Liver (tissue), 8 donors: ENCODE measurements at regions not wholly inside any gene's neighbourhood (a gene's known extent, or its start where the extent isn't known, plus 50 kb on each side); places are given as distances from the start of the nearest gene placed in this dataset.

Source experiments
- DNase-seq: peaks from one replicate; pipeline ENCODE4 v3.0.0-alpha.2; 2017; ENCODE audit warnings: low spot score
- H3K27ac ChIP-seq, 2 donors: one replicate each; pipeline ENCODE4 v1.7.0; 2013; ENCODE audit warnings: inconsistent platforms in 2 of 2, low read length in 2 of 2, control low read depth in 1 of 2, low read depth in 1 of 2, mild to moderate bottlenecking in 1 of 2
- H3K27me3 ChIP-seq, 4 donors: one replicate each; pipeline versions ENCODE4 v1.6.1 to v1.7.0; 2013; ENCODE audit warnings: low read length in 3 of 4, inconsistent platforms in 1 of 4, mild to moderate bottlenecking in 1 of 4, moderate library complexity in 1 of 4; ENCODE audit not compliant: control insufficient read depth in 4 of 4, insufficient read depth in 4 of 4
- H3K36me3 ChIP-seq, 4 donors: one replicate each; pipeline versions ENCODE4 v1.6.1 to v1.7.0; 2013; ENCODE audit warnings: low read length in 3 of 4, mild to moderate bottlenecking in 3 of 4, low read depth in 1 of 4, moderate library complexity in 1 of 4; ENCODE audit not compliant: control insufficient read depth in 4 of 4, insufficient read depth in 3 of 4
- H3K4me1 ChIP-seq, 4 donors: one replicate each; pipeline versions ENCODE4 v1.6.1 to v1.7.0; 2013; ENCODE audit warnings: low read length in 3 of 4, mild to moderate bottlenecking in 3 of 4, moderate library complexity in 1 of 4; ENCODE audit not compliant: control insufficient read depth in 4 of 4, insufficient read depth in 4 of 4
- H3K4me3 ChIP-seq, 3 donors: one replicate each; pipeline versions ENCODE4 v1.6.1 to v1.7.0; 2013; ENCODE audit warnings: low read length in 3 of 3, control low read depth in 1 of 3, low read depth in 1 of 3, mild to moderate bottlenecking in 1 of 3
- H3K9ac ChIP-seq, 2 donors: one replicate each; pipeline ENCODE4 v1.7.0; 2013; ENCODE audit warnings: low read length in 2 of 2, mild to moderate bottlenecking in 2 of 2, moderate library complexity in 2 of 2, control low read depth in 1 of 2, low read depth in 1 of 2
- H3K9me3 ChIP-seq, 4 donors: one replicate each; pipeline versions ENCODE4 v1.6.1 to v1.7.0; 2013; ENCODE audit warnings: low read length in 3 of 4; ENCODE audit not compliant: control insufficient read depth in 4 of 4
- FOXA1 ChIP-seq: IDR thresholded peaks from 2 replicates; pipeline ENCODE4 v1.6.1; 2016; ENCODE audit warnings: antibody characterized with exemption
- FOXA2 ChIP-seq: IDR thresholded peaks from 2 replicates; pipeline ENCODE4 v1.6.1; 2016; ENCODE audit warnings: antibody characterized with exemption
- GABPA ChIP-seq, 2 donors: IDR thresholded peaks in 1 of 2; conservative IDR thresholded peaks in 1 of 2; 2 replicates each; pipeline ENCODE4 v1.6.1; 2016; ENCODE audit warnings: antibody characterized with exemption in 2 of 2, mild to moderate bottlenecking in 1 of 2, moderate library complexity in 1 of 2
- HNF4A ChIP-seq, 2 donors: conservative IDR thresholded peaks; 2 replicates each; pipeline ENCODE4 v1.6.1; 2016; ENCODE audit warnings: antibody characterized with exemption in 2 of 2, mild to moderate bottlenecking in 2 of 2
- HNF4G ChIP-seq: IDR thresholded peaks from 2 replicates; pipeline ENCODE4 v1.6.1; 2016; ENCODE audit warnings: antibody characterized with exemption
- JUND ChIP-seq, 2 donors: IDR thresholded peaks; 2 replicates each; pipeline ENCODE4 v1.6.1; 2016; ENCODE audit warnings: antibody characterized with exemption in 2 of 2
- RAD21 ChIP-seq, 2 donors: IDR thresholded peaks; 2 replicates each; pipeline ENCODE4 v1.6.1; 2016; ENCODE audit warnings: antibody characterized with exemption in 2 of 2, mild to moderate bottlenecking in 2 of 2
- RXRA ChIP-seq, 2 donors: IDR thresholded peaks; 2 replicates each; pipeline ENCODE4 v1.6.1; 2017 to 2018; ENCODE audit warnings: antibody characterized with exemption in 2 of 2, mild to moderate bottlenecking in 1 of 2
- SP1 ChIP-seq: IDR thresholded peaks from 2 replicates; pipeline ENCODE4 v1.6.1; 2018; ENCODE audit warnings: antibody characterized with exemption, mild to moderate bottlenecking
- TAF1 ChIP-seq: conservative IDR thresholded peaks from 2 replicates; pipeline ENCODE4 v1.6.1; 2016; ENCODE audit warnings: antibody characterized with exemption, mild to moderate bottlenecking
- YY1 ChIP-seq: IDR thresholded peaks from 2 replicates; pipeline ENCODE4 v1.6.1; 2016; ENCODE audit warnings: antibody characterized with exemption, mild to moderate bottlenecking
- WGBS: extraction: QIAGEN DNeasy Blood & Tissue Kit; methylation state at CpG from one replicate; pipeline ENCODE4 v1.1.7; 2013; 5-methylcytosine and 5-hydroxymethylcytosine counted together
- TF ChIP-seq, protein P1 (sequence below): IDR thresholded peaks from 2 replicates; pipeline ENCODE4 v1.6.1; 2016; ENCODE audit warnings: antibody characterized with exemption
- TF ChIP-seq, protein P2 (sequence below): IDR thresholded peaks from 2 replicates; pipeline ENCODE4 v1.6.1; 2016; ENCODE audit warnings: antibody characterized with exemption
- TF ChIP-seq, protein P3 (sequence below): fragments of 150-350 bp; IDR thresholded peaks from 2 replicates; pipeline ENCODE4 v1.5.1; 2017; ENCODE audit warnings: improper control_type of control experiment, low read depth, low read length; ENCODE audit not compliant: missing input control
- TF ChIP-seq, protein P4 (sequence below): IDR thresholded peaks from 2 replicates; pipeline ENCODE4 v1.6.1; 2016; ENCODE audit warnings: antibody characterized with exemption, mild to moderate bottlenecking
- donor health status: healthy.
- donor health status: healthy.
- donor health status: healthy.
- donor health status: healthy.
- donor health status: healthy.

DNA sequence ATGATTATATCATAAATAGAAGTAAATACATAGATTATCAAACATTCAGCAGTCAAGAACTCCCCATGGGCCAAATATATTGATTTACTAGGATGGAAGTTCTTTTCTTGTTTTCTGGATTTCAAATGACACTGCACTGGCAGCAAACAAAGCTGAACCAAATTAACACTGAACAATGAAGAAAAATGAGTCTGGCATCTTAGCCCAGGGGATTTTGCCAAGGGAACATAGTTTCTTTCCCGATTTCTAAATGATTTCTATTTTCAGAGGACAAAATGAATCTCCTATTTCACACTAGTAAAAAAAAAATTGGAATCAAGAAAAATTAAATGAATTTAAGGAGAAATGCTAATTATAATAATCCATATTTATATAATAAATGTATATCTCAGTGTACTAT is 116.9 kb upstream of the FAM174A start:
- H3K4me1 ChIP-seq = no peaks in the 10 kb centered on the region
- H3K9ac ChIP-seq = no peak overlapping the region
- peaks cover 0 to under 1% (median 0%) of the 10 kb centered on the region in 4 donors for H3K9me3 ChIP-seq
- 78% methylated on average over 1 of the region's 1 CpG for WGBS
- no peak for TF ChIP-seq YY1
- TF ChIP-seq, protein P1, sequence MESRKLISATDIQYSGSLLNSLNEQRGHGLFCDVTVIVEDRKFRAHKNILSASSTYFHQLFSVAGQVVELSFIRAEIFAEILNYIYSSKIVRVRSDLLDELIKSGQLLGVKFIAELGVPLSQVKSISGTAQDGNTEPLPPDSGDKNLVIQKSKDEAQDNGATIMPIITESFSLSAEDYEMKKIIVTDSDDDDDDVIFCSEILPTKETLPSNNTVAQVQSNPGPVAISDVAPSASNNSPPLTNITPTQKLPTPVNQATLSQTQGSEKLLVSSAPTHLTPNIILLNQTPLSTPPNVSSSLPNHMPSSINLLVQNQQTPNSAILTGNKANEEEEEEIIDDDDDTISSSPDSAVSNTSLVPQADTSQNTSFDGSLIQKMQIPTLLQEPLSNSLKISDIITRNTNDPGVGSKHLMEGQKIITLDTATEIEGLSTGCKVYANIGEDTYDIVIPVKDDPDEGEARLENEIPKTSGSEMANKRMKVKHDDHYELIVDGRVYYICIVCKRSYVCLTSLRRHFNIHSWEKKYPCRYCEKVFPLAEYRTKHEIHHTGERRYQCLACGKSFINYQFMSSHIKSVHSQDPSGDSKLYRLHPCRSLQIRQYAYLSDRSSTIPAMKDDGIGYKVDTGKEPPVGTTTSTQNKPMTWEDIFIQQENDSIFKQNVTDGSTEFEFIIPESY = no peak
- TF ChIP-seq RAD21 (IDR thresholded peaks at IDR 0.05) = no peak
- TF ChIP-seq, protein P2, sequence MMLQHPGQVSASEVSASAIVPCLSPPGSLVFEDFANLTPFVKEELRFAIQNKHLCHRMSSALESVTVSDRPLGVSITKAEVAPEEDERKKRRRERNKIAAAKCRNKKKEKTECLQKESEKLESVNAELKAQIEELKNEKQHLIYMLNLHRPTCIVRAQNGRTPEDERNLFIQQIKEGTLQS = no peak
- no peak for TF ChIP-seq GABPA (IDR thresholded peaks at IDR 0.05 in 1 of 2, conservative IDR thresholded peaks at IDR 0.05 in 1 of 2)
- TF ChIP-seq RXRA (IDR thresholded peaks at IDR 0.05) = no peak
- TF ChIP-seq JUND (IDR thresholded peaks at IDR 0.05) = no peak
- no peak for TF ChIP-seq FOXA1
- TF ChIP-seq, protein P3, sequence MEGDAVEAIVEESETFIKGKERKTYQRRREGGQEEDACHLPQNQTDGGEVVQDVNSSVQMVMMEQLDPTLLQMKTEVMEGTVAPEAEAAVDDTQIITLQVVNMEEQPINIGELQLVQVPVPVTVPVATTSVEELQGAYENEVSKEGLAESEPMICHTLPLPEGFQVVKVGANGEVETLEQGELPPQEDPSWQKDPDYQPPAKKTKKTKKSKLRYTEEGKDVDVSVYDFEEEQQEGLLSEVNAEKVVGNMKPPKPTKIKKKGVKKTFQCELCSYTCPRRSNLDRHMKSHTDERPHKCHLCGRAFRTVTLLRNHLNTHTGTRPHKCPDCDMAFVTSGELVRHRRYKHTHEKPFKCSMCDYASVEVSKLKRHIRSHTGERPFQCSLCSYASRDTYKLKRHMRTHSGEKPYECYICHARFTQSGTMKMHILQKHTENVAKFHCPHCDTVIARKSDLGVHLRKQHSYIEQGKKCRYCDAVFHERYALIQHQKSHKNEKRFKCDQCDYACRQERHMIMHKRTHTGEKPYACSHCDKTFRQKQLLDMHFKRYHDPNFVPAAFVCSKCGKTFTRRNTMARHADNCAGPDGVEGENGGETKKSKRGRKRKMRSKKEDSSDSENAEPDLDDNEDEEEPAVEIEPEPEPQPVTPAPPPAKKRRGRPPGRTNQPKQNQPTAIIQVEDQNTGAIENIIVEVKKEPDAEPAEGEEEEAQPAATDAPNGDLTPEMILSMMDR = no peak
- no peak for TF ChIP-seq HNF4G
- TF ChIP-seq, protein P4, sequence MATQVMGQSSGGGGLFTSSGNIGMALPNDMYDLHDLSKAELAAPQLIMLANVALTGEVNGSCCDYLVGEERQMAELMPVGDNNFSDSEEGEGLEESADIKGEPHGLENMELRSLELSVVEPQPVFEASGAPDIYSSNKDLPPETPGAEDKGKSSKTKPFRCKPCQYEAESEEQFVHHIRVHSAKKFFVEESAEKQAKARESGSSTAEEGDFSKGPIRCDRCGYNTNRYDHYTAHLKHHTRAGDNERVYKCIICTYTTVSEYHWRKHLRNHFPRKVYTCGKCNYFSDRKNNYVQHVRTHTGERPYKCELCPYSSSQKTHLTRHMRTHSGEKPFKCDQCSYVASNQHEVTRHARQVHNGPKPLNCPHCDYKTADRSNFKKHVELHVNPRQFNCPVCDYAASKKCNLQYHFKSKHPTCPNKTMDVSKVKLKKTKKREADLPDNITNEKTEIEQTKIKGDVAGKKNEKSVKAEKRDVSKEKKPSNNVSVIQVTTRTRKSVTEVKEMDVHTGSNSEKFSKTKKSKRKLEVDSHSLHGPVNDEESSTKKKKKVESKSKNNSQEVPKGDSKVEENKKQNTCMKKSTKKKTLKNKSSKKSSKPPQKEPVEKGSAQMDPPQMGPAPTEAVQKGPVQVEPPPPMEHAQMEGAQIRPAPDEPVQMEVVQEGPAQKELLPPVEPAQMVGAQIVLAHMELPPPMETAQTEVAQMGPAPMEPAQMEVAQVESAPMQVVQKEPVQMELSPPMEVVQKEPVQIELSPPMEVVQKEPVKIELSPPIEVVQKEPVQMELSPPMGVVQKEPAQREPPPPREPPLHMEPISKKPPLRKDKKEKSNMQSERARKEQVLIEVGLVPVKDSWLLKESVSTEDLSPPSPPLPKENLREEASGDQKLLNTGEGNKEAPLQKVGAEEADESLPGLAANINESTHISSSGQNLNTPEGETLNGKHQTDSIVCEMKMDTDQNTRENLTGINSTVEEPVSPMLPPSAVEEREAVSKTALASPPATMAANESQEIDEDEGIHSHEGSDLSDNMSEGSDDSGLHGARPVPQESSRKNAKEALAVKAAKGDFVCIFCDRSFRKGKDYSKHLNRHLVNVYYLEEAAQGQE = no peak
- no peak for TF ChIP-seq TAF1
- no peak for TF ChIP-seq HNF4A (conservative IDR thresholded peaks at IDR 0.05)
- TF ChIP-seq SP1 = no peak
- no peak for TF ChIP-seq FOXA2
- H3K4me3 ChIP-seq = no peak overlapping the region
- no peak for DNase-seq
- H3K27ac ChIP-seq = no peak overlapping the region
- no peaks in the 10 kb centered on the region for H3K36me3 ChIP-seq
- H3K27me3 ChIP-seq = no peaks in the 10 kb centered on the region

DNA sequence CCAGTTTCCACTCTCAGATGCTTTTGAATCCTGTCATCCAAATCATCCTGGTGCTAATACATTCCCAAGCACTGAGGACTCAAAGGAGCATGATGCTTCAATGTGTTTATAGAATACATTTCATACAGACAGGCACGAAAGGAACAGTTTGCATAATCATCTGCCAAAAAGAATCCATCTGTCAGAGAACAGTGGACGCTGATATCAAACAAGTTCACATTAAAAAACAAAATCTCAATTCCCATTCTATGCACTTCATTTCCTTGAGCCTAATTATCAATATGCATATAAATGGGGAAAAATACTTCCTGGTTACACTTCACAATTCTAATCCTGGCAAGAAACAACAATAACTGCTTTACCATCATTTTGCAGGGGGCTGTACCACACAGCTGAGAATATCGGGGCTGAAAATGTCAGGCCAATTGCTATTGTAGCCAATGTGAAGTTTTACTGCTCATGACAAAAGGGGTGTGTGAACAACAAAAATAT is 125.5 kb upstream of the FAM174A start:
- TF ChIP-seq JUND (IDR thresholded peaks at IDR 0.05) (no peak), GABPA (IDR thresholded peaks at IDR 0.05 in 1 of 2, conservative IDR thresholded peaks at IDR 0.05 in 1 of 2) (no peak), TAF1 (no peak)
- TF ChIP-seq, protein P3 = no peak
- TF ChIP-seq, protein P2 = no peak
- Histone ChIP-seq H3K9me3 (no peaks in the 10 kb centered on the region), H3K9ac (no peak overlapping the region), H3K4me3 (no peak overlapping the region), H3K36me3 (no peaks in the 10 kb centered on the region), H3K4me1 (no peaks in the 10 kb centered on the region), H3K27me3 (no peaks in the 10 kb centered on the region), H3K27ac (no peak overlapping the region)
- DNase-seq = no peak
- WGBS = 56% methylated on average over 3 of the region's 3 CpGs
